A549 (cell line): ENCODE measurements at regions not wholly inside any gene's neighbourhood (a gene's known extent, or its start where the extent isn't known, plus 50 kb on each side); places are given as distances from the start of the nearest gene placed in this dataset.

Experiments used
- ATAC-seq, 2 experiments: fragments of 200-7000 bp in 1 of 2; fragments of >200 bp in 1 of 2; cut with Nextera tagmentation in 1 of 2; cut with Tn5 transposase in 1 of 2; 3 replicates each; pipeline versions ENCODE4 v1.8.0 to v1.9.1; 2018 to 2020; ENCODE audit warnings: mild to moderate bottlenecking in 1 of 2, moderate library complexity in 1 of 2
- CTCF ChIA-PET: fragments of 300-600 bp; sonication (Branson Sonifier 250); formaldehyde crosslinking; extraction: SDS; loops from one replicate; lab custom pipeline; 2021; ENCODE audit warnings: antibody characterized with exemption, inconsistent platforms; lab: Yijun Ruan, JAX
- POLR2A ChIA-PET: fragments of 350-600 bp; formaldehyde crosslinking; extraction: SDS; loops from one replicate; lab custom pipeline; 2021; ENCODE audit warnings: antibody characterized with exemption, inconsistent platforms; lab: Yijun Ruan, JAX
- DNase-seq, 2 experiments: peaks; one replicate each; pipeline versions ENCODE4 v3.0.0 to v3.0.0-alpha.2; 2011 to 2016; ENCODE audit warnings: low read depth in 1 of 2, low spot score in 1 of 2
- FAIRE-seq: peaks from 2 replicates; lab custom pipeline; 2011; peaks lifted over from hg19 to GRCh38; lab: Jason Lieb, UNC
- H3K27ac ChIP-seq, 2 experiments: fragments of >200 bp; sonication (Bioruptor Twin); formaldehyde crosslinking; 3 replicates each; pipeline ENCODE4 v1.5.1; 2016 to 2017
- H3K4me1 ChIP-seq: fragments of >200 bp; sonication (Bioruptor Twin); formaldehyde crosslinking; 3 replicates; pipeline ENCODE4 v1.6.1; 2016
- H3K4me2 ChIP-seq: fragments of >200 bp; sonication (Bioruptor Twin); formaldehyde crosslinking; 3 replicates; pipeline ENCODE4 v1.6.1; 2016
- H3K4me3 ChIP-seq: fragments of >200 bp; sonication (Bioruptor Twin); formaldehyde crosslinking; 3 replicates; pipeline ENCODE4 v1.5.1; 2016
- H3K9me3 ChIP-seq: fragments of >200 bp; sonication (Bioruptor Twin); formaldehyde crosslinking; 3 replicates; pipeline ENCODE4 v1.6.1; 2016
- CBX8 ChIP-seq: fragments of 200-600 bp; sonication (generic); IDR thresholded peaks from 2 replicates; pipeline ENCODE4 v1.6.1; 2016
- EHF ChIP-seq: fragments of 250-450 bp; sonication (Bioruptor Pico); IDR thresholded peaks from 2 replicates; pipeline ENCODE4 v1.5.0; 2020; ENCODE audit warnings: mild to moderate bottlenecking
- ESRRA ChIP-seq: fragments of 150-350 bp; IDR thresholded peaks from 2 replicates; pipeline ENCODE4 v1.6.1; 2014; ENCODE audit warnings: mild to moderate bottlenecking, low read length, borderline replicate concordance
- FOSB ChIP-seq: fragments of 250-450 bp; sonication (Bioruptor Pico); IDR thresholded peaks from 2 replicates; pipeline ENCODE4 v1.5.0; 2020; ENCODE audit warnings: mild to moderate bottlenecking, moderate library complexity
- HOXA7 ChIP-seq: fragments of 250-450 bp; sonication (Bioruptor Pico); IDR thresholded peaks from 2 replicates; pipeline ENCODE4 v1.5.0; 2020; ENCODE audit warnings: mild to moderate bottlenecking, moderate library complexity
- HOXB13 ChIP-seq: fragments of 250-450 bp; sonication (Bioruptor Pico); IDR thresholded peaks from 2 replicates; pipeline ENCODE4 v1.5.0; 2020; ENCODE audit warnings: low read depth, mild to moderate bottlenecking, moderate library complexity
- HOXB5 ChIP-seq: fragments of 250-450 bp; sonication (Bioruptor Pico); IDR thresholded peaks from 2 replicates; pipeline ENCODE4 v1.5.0; 2020; ENCODE audit warnings: mild to moderate bottlenecking, moderate library complexity
- JUNB ChIP-seq: fragments of >200 bp; sonication (Bioruptor Twin); formaldehyde crosslinking; IDR thresholded peaks from 2 replicates; pipeline ENCODE4 v1.6.1; 2016
- KDM5A ChIP-seq: fragments of 200-600 bp; sonication (generic); IDR thresholded peaks from 2 replicates; pipeline ENCODE4 v1.6.1; 2016; ENCODE audit warnings: antibody characterized with exemption, mild to moderate bottlenecking
- MAFK ChIP-seq: fragments of 450-650 bp; IDR thresholded peaks from 2 replicates; pipeline ENCODE4 v1.6.1; 2014; ENCODE audit not compliant: partially characterized antibody
- POLR2A ChIP-seq: IDR thresholded peaks from 2 replicates; pipeline ENCODE4 v1.6.1; 2012; ENCODE audit warnings: mild to moderate bottlenecking, low read length
- POLR2AphosphoS2 ChIP-seq: conservative IDR thresholded peaks from 2 replicates; pipeline ENCODE4 v1.6.1; 2012; ENCODE audit warnings: low read length, improper control_type of control experiment, inconsistent platforms
- RAD21 ChIP-seq, 2 experiments: fragments of >200 bp in 1 of 2; sonication (Bioruptor Twin) in 1 of 2; formaldehyde crosslinking in 1 of 2; IDR thresholded peaks in 1 of 2; conservative IDR thresholded peaks in 1 of 2; 2 replicates in 1 of 2; 3 replicates in 1 of 2; pipeline ENCODE4 v1.6.1; 2012 to 2018; ENCODE audit warnings: inconsistent platforms in 1 of 2
- RCOR1 ChIP-seq: fragments of 150-350 bp; IDR thresholded peaks from 2 replicates; pipeline ENCODE4 v1.6.1; 2014; ENCODE audit warnings: antibody characterized with exemption, low read length, low read depth
- RNF2 ChIP-seq: fragments of 200-600 bp; sonication (generic); IDR thresholded peaks from 2 replicates; pipeline ENCODE4 v1.6.1; 2016; ENCODE audit warnings: low read depth, mild to moderate bottlenecking, antibody characterized with exemption, moderate library complexity, borderline replicate concordance
- SREBF2 ChIP-seq: fragments of 450-650 bp; IDR thresholded peaks from 2 replicates; pipeline ENCODE4 v1.6.1; 2014; ENCODE audit warnings: mild to moderate bottlenecking, moderate library complexity
- TFCP2L1 ChIP-seq: fragments of 250-450 bp; sonication (Bioruptor Pico); IDR thresholded peaks from 2 replicates; pipeline ENCODE4 v1.5.0; 2021; ENCODE audit warnings: mild to moderate bottlenecking
- ZNF302 ChIP-seq: fragments of 250-450 bp; sonication (Bioruptor Pico); IDR thresholded peaks from 2 replicates; pipeline ENCODE4 v1.9.0; 2021; ENCODE audit warnings: inconsistent platforms, mild to moderate bottlenecking, moderate library complexity
- ZSCAN20 ChIP-seq: fragments of 250-450 bp; sonication (Bioruptor Pico); IDR thresholded peaks from 2 replicates; pipeline ENCODE4 v1.8.0; 2022; ENCODE audit warnings: mild to moderate bottlenecking, moderate library complexity
- WGBS: methylation state at CpG from one replicate; pipeline ENCODE4 v1.1.6; 2017; ENCODE audit errors: missing lambda C conversion rate; 5-methylcytosine and 5-hydroxymethylcytosine counted together
- TF ChIP-seq, protein P1 (sequence below): IDR thresholded peaks from 2 replicates; pipeline ENCODE4 v1.6.1; 2012; ENCODE audit warnings: low read depth, borderline replicate concordance
- TF ChIP-seq, protein P2 (sequence below): fragments of >200 bp; sonication (Bioruptor Twin); formaldehyde crosslinking; IDR thresholded peaks from 2 replicates; pipeline ENCODE4 v1.6.1; 2016
- TF ChIP-seq, protein P3 (sequence below): fragments of 250-450 bp; sonication (Bioruptor Pico); IDR thresholded peaks from 2 replicates; pipeline ENCODE4 v1.5.0; 2021; ENCODE audit warnings: mild to moderate bottlenecking, moderate library complexity, borderline replicate concordance
- TF ChIP-seq, protein P4 (sequence below): fragments of 250-450 bp; sonication (Bioruptor Pico); IDR thresholded peaks from 2 replicates; pipeline ENCODE4 v1.5.0; 2020; ENCODE audit warnings: low read depth, mild to moderate bottlenecking, moderate library complexity
- TF ChIP-seq, protein P5 (sequence below): IDR thresholded peaks from 2 replicates; pipeline ENCODE4 v1.6.1; 2012

DNA sequence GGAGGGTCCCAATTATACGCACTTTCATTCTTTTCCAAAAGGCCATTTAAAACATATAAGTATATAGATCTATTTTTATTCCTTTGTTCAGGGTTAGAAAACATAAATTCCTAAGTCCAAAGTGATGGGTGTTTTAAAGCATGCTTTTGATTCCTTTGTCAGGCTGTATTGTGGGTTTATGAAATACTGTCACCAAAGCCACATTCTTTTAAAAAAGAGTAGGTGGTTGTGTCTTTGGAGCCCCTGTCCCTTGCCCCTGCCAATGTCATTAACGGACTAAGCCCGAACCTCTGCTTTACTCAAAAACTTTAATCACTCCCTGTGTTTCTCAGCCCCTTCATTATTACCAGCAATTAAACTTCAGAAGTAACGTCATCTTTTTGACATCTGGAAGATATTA, 104.9 kb upstream of the APCDD1 start:
- H3K4me1 ChIP-seq: no peaks in the 10 kb centered on the region
- DNase-seq: no peak
- ChIA-PET CTCF (no interaction called here), POLR2A (no interaction called here)
- TF ChIP-seq ZSCAN20 (CRISPR knock-in tag) (no peak), RNF2 (no peak), HOXB13 (CRISPR knock-in tag) (no peak), CBX8 (no peak), JUNB (no peak), RCOR1 (no peak), POLR2A (no peak), SREBF2 (no peak), POLR2AphosphoS2 (no peak), ESRRA (no peak), ZNF302 (CRISPR knock-in tag) (no peak), TFCP2L1 (no peak)
- TF ChIP-seq, protein P1, sequence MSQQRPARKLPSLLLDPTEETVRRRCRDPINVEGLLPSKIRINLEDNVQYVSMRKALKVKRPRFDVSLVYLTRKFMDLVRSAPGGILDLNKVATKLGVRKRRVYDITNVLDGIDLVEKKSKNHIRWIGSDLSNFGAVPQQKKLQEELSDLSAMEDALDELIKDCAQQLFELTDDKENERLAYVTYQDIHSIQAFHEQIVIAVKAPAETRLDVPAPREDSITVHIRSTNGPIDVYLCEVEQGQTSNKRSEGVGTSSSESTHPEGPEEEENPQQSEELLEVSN: no peak
- TF ChIP-seq, protein P2, sequence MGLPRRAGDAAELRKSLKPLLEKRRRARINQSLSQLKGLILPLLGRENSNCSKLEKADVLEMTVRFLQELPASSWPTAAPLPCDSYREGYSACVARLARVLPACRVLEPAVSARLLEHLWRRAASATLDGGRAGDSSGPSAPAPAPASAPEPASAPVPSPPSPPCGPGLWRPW: no peak
- TF ChIP-seq, protein P3, sequence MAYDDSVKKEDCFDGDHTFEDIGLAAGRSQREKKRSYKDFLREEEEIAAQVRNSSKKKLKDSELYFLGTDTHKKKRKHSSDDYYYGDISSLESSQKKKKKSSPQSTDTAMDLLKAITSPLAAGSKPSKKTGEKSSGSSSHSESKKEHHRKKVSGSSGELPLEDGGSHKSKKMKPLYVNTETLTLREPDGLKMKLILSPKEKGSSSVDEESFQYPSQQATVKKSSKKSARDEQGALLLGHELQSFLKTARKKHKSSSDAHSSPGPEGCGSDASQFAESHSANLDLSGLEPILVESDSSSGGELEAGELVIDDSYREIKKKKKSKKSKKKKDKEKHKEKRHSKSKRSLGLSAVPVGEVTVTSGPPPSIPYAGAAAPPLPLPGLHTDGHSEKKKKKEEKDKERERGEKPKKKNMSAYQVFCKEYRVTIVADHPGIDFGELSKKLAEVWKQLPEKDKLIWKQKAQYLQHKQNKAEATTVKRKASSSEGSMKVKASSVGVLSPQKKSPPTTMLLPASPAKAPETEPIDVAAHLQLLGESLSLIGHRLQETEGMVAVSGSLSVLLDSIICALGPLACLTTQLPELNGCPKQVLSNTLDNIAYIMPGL: no peak
- TF ChIP-seq, protein P4, sequence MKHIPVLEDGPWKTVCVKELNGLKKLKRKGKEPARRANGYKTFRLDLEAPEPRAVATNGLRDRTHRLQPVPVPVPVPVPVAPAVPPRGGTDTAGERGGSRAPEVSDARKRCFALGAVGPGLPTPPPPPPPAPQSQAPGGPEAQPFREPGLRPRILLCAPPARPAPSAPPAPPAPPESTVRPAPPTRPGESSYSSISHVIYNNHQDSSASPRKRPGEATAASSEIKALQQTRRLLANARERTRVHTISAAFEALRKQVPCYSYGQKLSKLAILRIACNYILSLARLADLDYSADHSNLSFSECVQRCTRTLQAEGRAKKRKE (CRISPR knock-in tag): no peak
- TF ChIP-seq, protein P5, sequence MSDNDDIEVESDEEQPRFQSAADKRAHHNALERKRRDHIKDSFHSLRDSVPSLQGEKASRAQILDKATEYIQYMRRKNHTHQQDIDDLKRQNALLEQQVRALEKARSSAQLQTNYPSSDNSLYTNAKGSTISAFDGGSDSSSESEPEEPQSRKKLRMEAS: no peak
- ATAC-seq: no peak
- WGBS: 68% methylated on average over 4 of the region's 4 CpGs
- no peak overlapping the region for H3K27ac ChIP-seq
- no peak for FAIRE-seq
- H3K4me2 ChIP-seq: no peak overlapping the region
- no peaks in the 10 kb centered on the region for H3K9me3 ChIP-seq
- no peak overlapping the region for H3K4me3 ChIP-seq

DNA sequence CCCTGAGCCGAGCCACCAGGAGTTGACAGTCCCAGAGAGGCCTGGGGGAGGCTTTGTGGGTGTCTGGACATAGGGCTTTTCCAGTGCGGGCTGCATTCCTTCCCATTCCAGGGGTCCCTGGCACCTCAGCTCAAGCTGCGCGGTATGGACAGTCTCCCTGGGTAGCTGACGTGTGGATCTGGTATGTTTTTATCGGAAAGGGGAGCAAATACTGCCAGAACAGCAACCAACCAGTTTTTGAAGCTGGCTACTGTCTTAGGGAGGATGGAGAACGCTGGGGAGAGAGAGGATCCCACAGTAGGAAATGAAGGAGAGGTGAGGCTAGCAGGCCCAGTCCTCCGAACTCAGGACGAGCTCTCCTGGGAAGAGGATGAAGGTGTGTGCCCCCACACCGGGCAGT, 103.8 kb upstream of the APCDD1 start:
- WGBS: 62% methylated on average over 10 of the region's 10 CpGs
- Histone ChIP-seq H3K4me1 (no peaks in the 10 kb centered on the region), H3K4me2 (no peak overlapping the region), H3K4me3 (no peak overlapping the region), H3K27ac (no peak overlapping the region), H3K9me3 (no peaks in the 10 kb centered on the region)
- DNase-seq: no peak
- no peak for ATAC-seq
- TF ChIP-seq ESRRA (no peak), POLR2A (no peak), RCOR1 (no peak), FOSB (CRISPR knock-in tag) (no peak), JUNB (no peak), HOXA7 (CRISPR knock-in tag) (no peak), POLR2AphosphoS2 (no peak), HOXB5 (CRISPR knock-in tag) (no peak), RAD21 (conservative IDR thresholded peaks at IDR 0.05 in 1 of 2, IDR thresholded peaks at IDR 0.05 in 1 of 2) (no peak), MAFK (no peak), EHF (no peak), KDM5A (no peak), RNF2 (no peak)
- TF ChIP-seq, protein P3: no peak
- ChIA-PET POLR2A (no interaction called here), CTCF (no interaction called here)
- FAIRE-seq: no peak
